IMR-90 (cell line): ENCODE measurements at regions not wholly inside any gene's neighbourhood (a gene's known extent, or its start where the extent isn't known, plus 50 kb on each side); places are given as distances from the start of the nearest gene placed in this dataset.

Source experiments
- BHLHE40 ChIP-seq: fragments of 150-350 bp; IDR thresholded peaks from 2 replicates; pipeline ENCODE4 v1.6.1; 2016; ENCODE audit warnings: mild to moderate bottlenecking, low read depth, low read length
- CEBPB ChIP-seq: IDR thresholded peaks from 2 replicates; pipeline ENCODE4 v1.6.1; 2012; ENCODE audit warnings: low read depth, low read length, improper control_type of control experiment
- CHD1 ChIP-seq: IDR thresholded peaks from 2 replicates; pipeline ENCODE4 v1.6.1; 2012; ENCODE audit warnings: low read depth, low read length, improper control_type of control experiment
- CTCF ChIP-seq: conservative IDR thresholded peaks from 2 replicates; pipeline ENCODE4 v1.5.1; 2012; ENCODE audit warnings: mild to moderate bottlenecking, low read depth, low read length, improper control_type of control experiment
- MAFK ChIP-seq: IDR thresholded peaks from 2 replicates; pipeline ENCODE4 v1.6.1; 2012; ENCODE audit warnings: low read depth, low read length, improper control_type of control experiment
- MAZ ChIP-seq: IDR thresholded peaks from 2 replicates; pipeline ENCODE4 v1.6.1; 2012; ENCODE audit warnings: low read depth, mild to moderate bottlenecking, low read length, improper control_type of control experiment, moderate library complexity, borderline replicate concordance
- POLR2A ChIP-seq: IDR thresholded peaks from 2 replicates; pipeline ENCODE4 v1.6.1; 2012; ENCODE audit warnings: mild to moderate bottlenecking, low read depth, low read length
- RAD21 ChIP-seq: IDR thresholded peaks from 2 replicates; pipeline ENCODE4 v1.6.1; 2012; ENCODE audit warnings: low read length, improper control_type of control experiment
- RCOR1 ChIP-seq: IDR thresholded peaks from 2 replicates; pipeline ENCODE4 v1.6.1; 2012; ENCODE audit warnings: mild to moderate bottlenecking, low read length, improper control_type of control experiment; ENCODE audit not compliant: insufficient replicate concordance
- SMC3 ChIP-seq: fragments of 150-350 bp; IDR thresholded peaks from 2 replicates; pipeline ENCODE4 v1.6.1; 2016; ENCODE audit warnings: low read depth, mild to moderate bottlenecking, antibody characterized with exemption, low read length, moderate library complexity

GRCh38 chr1:229760478-229760996 is 134.5 kb downstream of the URB2 start:
- no peak for TF ChIP-seq POLR2A
- TF ChIP-seq CTCF = no peak
- no peak for TF ChIP-seq CEBPB
- no peak for TF ChIP-seq MAZ
- TF ChIP-seq BHLHE40 = no peak
- no peak for TF ChIP-seq SMC3
- no peak for TF ChIP-seq RAD21
- TF ChIP-seq RCOR1 = no peak
- no peak for TF ChIP-seq MAFK
- TF ChIP-seq CHD1 = no peak
